Large intestine (tissue), 3 donors: ENCODE measurements at regions not wholly inside any gene's neighbourhood (a gene's known extent, or its start where the extent isn't known, plus 50 kb on each side); places are given as distances from the start of the nearest gene placed in this dataset.
A peak's percentile ranks its signal among the peaks of the same experiment; 100 is the strongest.

ENCODE experiments used
- DNase-seq, 2 donors: peaks; one replicate each; pipeline versions ENCODE4 v3.0.0 to v3.0.0-alpha.2; 2013
- H3K27ac ChIP-seq: one replicate; pipeline ENCODE4 v1.5.1; 2013; ENCODE audit warnings: low read length
- H3K27me3 ChIP-seq: 2 replicates; pipeline ENCODE4 v1.6.1; 2013; ENCODE audit warnings: low read length; ENCODE audit not compliant: control insufficient read depth, insufficient read depth
- H3K36me3 ChIP-seq: 2 replicates; pipeline ENCODE4 v1.6.1; 2013; ENCODE audit warnings: low read length; ENCODE audit not compliant: control insufficient read depth, insufficient read depth
- H3K4me1 ChIP-seq: one replicate; pipeline ENCODE4 v1.6.1; 2013; ENCODE audit warnings: low read length; ENCODE audit not compliant: control insufficient read depth, insufficient read depth
- H3K4me3 ChIP-seq: one replicate; pipeline ENCODE4 v1.5.1; 2013; ENCODE audit warnings: low read length
- H3K9me3 ChIP-seq: one replicate; pipeline ENCODE4 v1.6.1; 2013; ENCODE audit warnings: mild to moderate bottlenecking, low read depth, low read length, moderate library complexity; ENCODE audit not compliant: control insufficient read depth
- WGBS: methylation state at CpG from one replicate; pipeline ENCODE4 v1.1.5; 2013; ENCODE audit warnings: low lambda C conversion rate; ENCODE audit not compliant: insufficient coverage; 5-methylcytosine and 5-hydroxymethylcytosine counted together

DNA sequence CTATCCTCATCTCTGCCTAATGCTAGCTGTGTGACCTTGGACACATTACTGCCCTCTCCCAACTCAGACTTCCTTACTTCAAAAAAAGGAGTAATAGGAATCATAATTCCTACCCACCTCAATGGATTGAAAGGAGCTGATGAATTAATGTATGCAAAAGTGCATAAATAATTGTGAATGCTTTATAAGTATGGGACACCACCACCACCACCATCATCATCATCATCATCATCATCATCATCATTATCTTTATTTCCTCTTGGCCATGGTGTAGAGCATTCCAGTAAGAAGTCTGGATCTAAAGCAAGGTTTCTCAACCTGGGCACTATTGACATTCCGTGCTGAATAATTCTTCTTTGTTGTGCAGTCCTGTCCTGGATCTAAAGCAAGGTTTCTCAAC lies 282.5 kb downstream of the MEX3B start:
- no peaks in the 10 kb centered on the region for H3K27me3 ChIP-seq
- H3K27ac ChIP-seq: no peak overlapping the region
- DNase-seq: no peak
- no peaks in the 10 kb centered on the region for H3K36me3 ChIP-seq
- no CpG with 5 or more reads among the region's 1 CpG for WGBS
- no peaks in the 10 kb centered on the region for H3K4me1 ChIP-seq
- no peak overlapping the region for H3K4me3 ChIP-seq
- no peaks in the 10 kb centered on the region for H3K9me3 ChIP-seq

DNA sequence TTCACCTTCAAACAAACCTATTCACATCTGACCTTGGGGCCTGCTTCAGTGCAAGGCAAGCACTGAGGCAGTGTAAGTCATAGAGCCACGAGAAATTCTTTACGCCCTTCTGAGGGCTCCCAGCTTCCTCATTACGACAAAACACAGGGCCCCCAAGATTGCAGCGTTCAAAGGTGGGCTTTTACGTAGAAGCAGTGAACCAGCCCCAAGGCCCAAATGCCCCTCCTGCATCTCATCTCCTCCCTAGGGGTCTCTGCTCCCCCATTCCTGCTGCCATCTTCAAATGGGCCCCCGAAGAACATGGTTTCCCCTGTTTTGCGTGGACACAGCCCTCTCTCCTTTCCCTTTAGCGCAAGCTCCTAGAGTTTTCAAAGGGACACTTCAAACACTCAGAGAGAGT lies 285.1 kb downstream of the MEX3B start:
- no peaks in the 10 kb centered on the region for H3K27me3 ChIP-seq
- H3K36me3 ChIP-seq: no peaks in the 10 kb centered on the region
- no peak overlapping the region for H3K27ac ChIP-seq
- H3K4me1 ChIP-seq: no peaks in the 10 kb centered on the region
- no peak overlapping the region for H3K4me3 ChIP-seq
- WGBS: no CpG with 5 or more reads among the region's 8 CpGs
- DNase-seq: no peak
- no peaks in the 10 kb centered on the region for H3K9me3 ChIP-seq

DNA sequence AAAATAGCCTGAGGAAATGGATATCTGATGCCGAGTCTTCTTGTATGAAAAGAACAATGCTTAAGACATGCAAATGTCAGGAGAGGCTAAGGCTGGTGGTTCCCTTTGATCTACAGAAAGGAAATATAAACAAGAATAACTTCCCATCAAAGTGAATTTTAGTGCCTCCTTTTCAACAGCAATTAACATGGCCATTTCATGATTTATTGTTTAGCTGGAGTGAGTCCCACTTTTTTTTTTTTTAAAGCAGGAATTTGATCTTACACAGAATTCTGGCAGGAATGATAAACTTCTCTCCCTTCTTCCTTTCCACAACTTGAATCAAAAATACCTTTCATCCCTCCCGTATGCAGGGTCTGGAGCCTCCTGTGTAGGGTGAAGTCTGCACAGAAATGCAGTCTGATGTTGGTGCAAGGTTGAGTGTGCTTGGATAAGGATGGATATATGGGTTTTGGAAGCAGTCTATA lies 287.0 kb downstream of the MEX3B start:
- Histone ChIP-seq H3K36me3 (no peaks in the 10 kb centered on the region), H3K9me3 (no peaks in the 10 kb centered on the region), H3K4me3 (no peak overlapping the region), H3K4me1 (no peaks in the 10 kb centered on the region), H3K27me3 (no peaks in the 10 kb centered on the region), H3K27ac (no peak overlapping the region)
- WGBS: 40% methylated on average over 1 of the region's 2 CpGs
- DNase-seq: no peak

DNA sequence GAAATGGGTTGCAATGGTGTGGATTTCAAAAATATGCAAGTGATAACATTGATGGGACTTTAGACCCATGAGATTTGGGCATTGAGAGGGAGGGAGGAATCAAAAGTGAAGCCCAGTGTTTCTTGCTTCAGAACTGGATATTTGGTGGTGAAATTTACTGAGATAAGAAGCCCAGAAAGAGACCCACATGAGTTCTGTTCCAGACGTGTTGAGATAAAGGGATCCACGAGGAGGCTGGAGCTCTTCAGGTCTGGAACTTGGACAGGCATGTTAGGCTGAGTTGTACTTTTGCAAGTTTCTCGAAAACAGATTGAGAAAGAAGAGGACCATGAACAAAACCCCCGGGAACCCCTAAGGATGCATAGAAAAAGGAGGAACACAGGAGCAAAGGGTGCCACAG lies 290.2 kb downstream of the MEX3B start:
- Histone ChIP-seq H3K9me3 (no peaks in the 10 kb centered on the region), H3K36me3 (no peaks in the 10 kb centered on the region), H3K4me1 (no peaks in the 10 kb centered on the region), H3K4me3 (no peak overlapping the region), H3K27me3 (no peaks in the 10 kb centered on the region), H3K27ac (no peak overlapping the region)
- 78% methylated on average over 1 of the region's 4 CpGs for WGBS
- DNase-seq: no peak

DNA sequence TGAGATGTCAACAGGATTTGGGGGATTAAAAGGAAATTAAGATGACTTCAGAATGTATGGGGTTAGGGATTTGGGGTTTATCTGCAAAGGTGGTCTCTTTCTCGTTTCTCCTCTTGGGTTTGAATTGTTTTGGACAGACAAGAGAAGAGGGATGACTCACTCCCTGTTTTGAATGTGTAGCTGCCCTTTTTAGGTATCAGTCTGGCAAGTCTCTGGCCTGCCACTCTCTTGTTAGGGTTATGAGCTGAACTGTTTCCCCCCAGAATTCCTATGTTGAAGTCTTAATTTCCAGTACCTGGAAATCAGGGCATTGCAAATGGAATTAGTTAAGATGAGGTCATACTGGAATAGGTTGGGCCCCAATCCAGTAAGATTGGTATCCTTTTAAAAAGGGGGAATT lies 291.7 kb downstream of the MEX3B start:
- DNase-seq: no peak
- Histone ChIP-seq H3K4me1 (no peaks in the 10 kb centered on the region), H3K27ac (no peak overlapping the region), H3K27me3 (no peaks in the 10 kb centered on the region), H3K9me3 (no peaks in the 10 kb centered on the region), H3K4me3 (no peak overlapping the region), H3K36me3 (no peaks in the 10 kb centered on the region)
- WGBS: no CpG with 5 or more reads among the region's 1 CpG

DNA sequence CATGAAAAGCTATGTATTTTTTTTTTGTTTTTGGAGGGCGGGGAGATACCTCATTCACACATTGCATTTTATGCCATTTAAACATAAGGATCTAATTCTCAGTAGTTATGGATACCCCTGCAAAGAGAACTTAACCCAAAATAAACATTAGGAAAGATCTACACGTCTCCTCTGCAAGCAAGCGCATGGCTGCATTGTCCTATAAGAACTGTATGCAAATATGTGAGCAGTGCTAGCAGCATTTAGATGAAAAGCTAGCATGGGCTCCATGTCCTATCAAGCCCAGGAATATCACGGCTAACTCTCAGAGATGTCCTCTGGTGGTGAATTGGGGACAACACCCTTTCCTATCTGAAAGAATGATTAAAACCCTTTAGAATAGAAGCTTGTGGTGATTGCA lies 292.8 kb downstream of the MEX3B start:
- WGBS: no CpG with 5 or more reads among the region's 4 CpGs
- DNase-seq: no peak
- H3K4me3 ChIP-seq: no peak overlapping the region
- no peaks in the 10 kb centered on the region for H3K4me1 ChIP-seq
- no peaks in the 10 kb centered on the region for H3K27me3 ChIP-seq
- H3K27ac ChIP-seq: no peak overlapping the region
- H3K9me3 ChIP-seq: no peaks in the 10 kb centered on the region
- H3K36me3 ChIP-seq: no peaks in the 10 kb centered on the region

DNA sequence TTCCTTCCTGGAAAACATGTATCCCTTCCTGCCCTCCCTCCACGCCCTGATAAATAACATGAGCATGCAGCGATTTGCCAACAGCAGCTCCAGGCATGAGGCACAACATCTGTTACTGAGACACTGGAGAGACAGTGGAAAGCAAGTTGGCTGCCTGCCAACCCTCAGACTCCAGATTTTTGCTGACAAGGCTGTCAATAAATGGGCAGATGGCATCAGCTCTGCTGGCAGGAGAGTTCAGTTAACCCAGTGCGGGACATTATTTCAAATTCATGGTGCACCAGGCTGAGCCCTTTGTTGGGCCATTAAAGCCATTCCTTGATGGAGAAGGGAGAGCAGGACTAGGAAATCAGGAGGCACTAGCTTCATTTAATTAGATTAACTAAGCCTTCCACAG lies 293.3 kb downstream of the MEX3B start:
- H3K4me1 ChIP-seq: no peaks in the 10 kb centered on the region
- no CpG with 5 or more reads among the region's 3 CpGs for WGBS
- no peak overlapping the region for H3K4me3 ChIP-seq
- H3K36me3 ChIP-seq: no peaks in the 10 kb centered on the region
- H3K27me3 ChIP-seq: no peaks in the 10 kb centered on the region
- H3K27ac ChIP-seq: no peak overlapping the region
- peak; percentile 46 to 57 for DNase-seq
- no peaks in the 10 kb centered on the region for H3K9me3 ChIP-seq

DNA sequence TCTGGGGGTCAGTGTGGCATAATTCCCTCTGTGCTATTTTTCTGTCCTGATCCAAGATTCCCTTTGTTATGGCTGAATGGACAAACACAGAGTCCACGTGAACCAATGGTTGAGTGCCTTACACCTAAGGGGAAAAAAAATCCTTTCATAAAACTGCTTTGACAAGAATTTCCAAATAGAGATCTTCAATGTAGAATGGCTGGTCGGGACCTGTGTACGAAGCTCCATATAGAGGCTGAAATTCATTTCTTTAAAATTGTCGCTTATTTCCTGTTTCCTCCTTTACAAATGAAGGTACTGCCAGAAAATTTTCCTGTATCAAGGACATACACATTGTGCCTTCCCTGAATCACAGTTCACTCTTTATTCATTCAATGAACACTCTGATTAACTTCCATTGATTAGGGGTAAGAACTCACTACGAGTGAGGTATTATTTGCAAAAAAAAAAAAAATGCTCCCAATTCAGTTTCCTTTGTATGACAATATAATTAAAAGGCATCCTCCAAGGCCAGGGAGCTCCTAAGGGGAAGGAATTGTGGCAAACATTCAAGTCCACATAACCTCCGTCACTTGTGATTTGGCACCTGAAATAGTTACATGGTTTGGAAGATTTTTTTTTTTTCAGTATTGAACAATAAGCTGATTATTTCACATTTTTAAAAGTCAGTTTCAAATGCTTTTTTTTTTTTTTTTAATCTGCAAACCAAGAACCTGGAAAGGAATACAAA lies 293.8 kb downstream of the MEX3B start:
- 73% methylated on average over 4 of the region's 6 CpGs for whole genome bisulfite sequencing
- DNase-seq: no peak
- Histone ChIP-seq H3K27me3 (no peaks in the 10 kb centered on the region), H3K27ac (no peak overlapping the region), H3K36me3 (no peaks in the 10 kb centered on the region), H3K4me1 (no peaks in the 10 kb centered on the region), H3K9me3 (no peaks in the 10 kb centered on the region), H3K4me3 (no peak overlapping the region)

DNA sequence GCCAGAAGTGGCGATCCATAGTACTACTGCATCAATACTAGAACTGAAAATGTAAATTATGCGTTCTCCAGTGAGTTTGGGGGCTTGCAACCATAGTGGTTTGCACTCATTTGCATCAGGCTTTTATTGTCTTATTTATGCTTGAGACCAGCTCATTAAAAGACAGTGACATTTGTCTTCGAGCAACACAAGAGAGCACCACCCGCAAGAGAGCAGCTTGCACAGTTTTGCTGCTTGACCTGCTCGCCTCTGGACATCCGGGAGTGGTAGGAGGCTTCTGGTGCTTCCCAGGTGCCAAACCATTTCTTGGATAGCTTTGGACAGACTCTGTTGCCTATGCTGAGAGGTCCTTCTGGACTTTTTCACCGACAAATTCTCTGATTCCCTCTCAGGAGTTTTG lies 294.6 kb downstream of the MEX3B start:
- Histone ChIP-seq H3K36me3 (no peaks in the 10 kb centered on the region), H3K4me3 (no peak overlapping the region), H3K4me1 (no peaks in the 10 kb centered on the region), H3K27ac (no peak overlapping the region), H3K9me3 (no peaks in the 10 kb centered on the region), H3K27me3 (no peaks in the 10 kb centered on the region)
- no CpG with 5 or more reads among the region's 7 CpGs for WGBS
- no peak for DNase-seq

DNA sequence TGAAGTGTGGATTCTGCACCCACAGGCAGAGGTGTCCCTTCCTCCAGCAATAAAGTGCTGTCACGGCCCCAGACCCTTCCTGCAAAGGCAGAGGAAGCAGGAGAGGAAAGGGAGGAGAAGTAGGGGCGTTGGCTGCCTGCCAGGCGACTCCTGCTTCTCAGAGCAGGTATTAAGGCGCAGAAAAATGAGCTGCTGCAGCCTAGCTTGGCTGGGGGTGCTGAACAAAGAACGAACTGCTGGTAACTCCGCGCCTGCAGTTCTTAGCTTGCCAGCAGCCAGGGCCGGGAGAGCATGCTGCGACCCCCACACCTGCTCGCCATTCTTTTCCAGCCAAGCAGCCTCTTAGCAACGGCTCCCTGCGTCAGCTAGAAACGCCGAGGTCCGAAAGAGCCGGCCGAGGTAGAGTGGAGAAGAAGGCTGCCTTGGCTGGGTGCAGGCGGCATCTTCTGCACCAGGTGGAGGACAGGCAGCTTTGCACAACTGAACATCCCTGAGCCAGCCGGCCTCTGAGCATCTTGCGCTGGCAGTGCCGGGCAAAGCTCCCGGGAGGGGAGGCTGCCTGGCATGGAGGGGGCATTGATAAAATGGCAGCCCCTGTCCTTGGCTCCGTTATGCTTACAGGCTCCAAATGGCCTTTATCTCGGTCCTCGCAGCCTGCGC lies 296.0 kb downstream of the MEX3B start:
- H3K27ac ChIP-seq: no peak overlapping the region
- WGBS: 100% methylated on average over 1 of the region's 26 CpGs
- no peaks in the 10 kb centered on the region for H3K9me3 ChIP-seq
- no peak overlapping the region for H3K4me3 ChIP-seq
- H3K36me3 ChIP-seq: no peaks in the 10 kb centered on the region
- no peak for DNase-seq
- no peaks in the 10 kb centered on the region for H3K27me3 ChIP-seq
- no peaks in the 10 kb centered on the region for H3K4me1 ChIP-seq

DNA sequence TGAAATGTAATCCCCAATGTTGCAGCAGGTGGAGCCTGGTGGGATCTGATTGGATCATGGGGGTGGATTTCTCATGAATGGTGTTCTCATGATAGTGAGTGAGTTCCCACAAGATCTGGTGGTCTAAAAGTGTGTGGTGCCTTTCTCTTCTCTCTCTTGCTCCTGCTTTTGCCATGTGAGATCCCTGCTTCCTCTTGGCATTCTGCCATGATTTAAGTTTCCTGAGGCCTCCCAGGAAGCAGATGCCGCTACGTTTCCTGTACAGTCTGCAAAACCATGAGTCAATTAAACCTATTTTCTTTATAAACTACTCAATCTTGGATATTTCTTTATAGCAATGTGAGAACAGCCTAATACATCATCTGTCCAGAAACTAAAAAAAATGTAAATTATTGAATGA lies 298.3 kb downstream of the MEX3B start:
- WGBS: 60% methylated on average over 2 of the region's 2 CpGs
- no peaks in the 10 kb centered on the region for H3K4me1 ChIP-seq
- no peak overlapping the region for H3K27ac ChIP-seq
- H3K9me3 ChIP-seq: no peaks in the 10 kb centered on the region
- H3K4me3 ChIP-seq: no peak overlapping the region
- H3K27me3 ChIP-seq: no peaks in the 10 kb centered on the region
- DNase-seq: no peak
- no peaks in the 10 kb centered on the region for H3K36me3 ChIP-seq
